H1 (cell line): ENCODE measurements at regions not wholly inside any gene's neighbourhood (a gene's known extent, or its start where the extent isn't known, plus 50 kb on each side); places are given as distances from the start of the nearest gene placed in this dataset.

Experiments
- CTCF ChIA-PET: fragments of 300-600 bp; sonication (Branson Sonifier 250); formaldehyde crosslinking; loops from one replicate; lab custom pipeline; 2021; ENCODE audit not compliant: partially characterized antibody; lab: Charles Lee
- POLR2A ChIA-PET: fragments of 300-600 bp; sonication (Branson Sonifier 250); formaldehyde crosslinking; loops from one replicate; lab custom pipeline; 2021; ENCODE audit warnings: inconsistent platforms; ENCODE audit not compliant: partially characterized antibody; lab: Charles Lee
- DNase-seq, 2 experiments: peaks; one replicate each; pipeline versions ENCODE4 v3.0.0 to v3.0.0-alpha.2; 2010 to 2022; ENCODE audit warnings: low spot score in 2 of 2, low read depth in 1 of 2, mixed read lengths in 1 of 2
- FAIRE-seq: peaks from 2 replicates; lab custom pipeline; 2011; peaks lifted over from hg19 to GRCh38; lab: Jason Lieb, UNC
- H2AFZ ChIP-seq: 2 replicates; pipeline ENCODE4 v1.8.1; 2012; ENCODE audit warnings: low read length, inconsistent platforms
- H2AK5ac ChIP-seq: 2 replicates; pipeline ENCODE4 v1.6.1; 2013; ENCODE audit warnings: low read depth, low read length
- H2BK120ac ChIP-seq: replicated peaks from 2 replicates; pipeline ENCODE3; 2013; ENCODE audit warnings: low read depth, low read length, inconsistent platforms
- H2BK12ac ChIP-seq: 2 replicates; pipeline ENCODE4 v1.6.1; 2013; ENCODE audit warnings: low read depth, low read length
- H2BK15ac ChIP-seq: 2 replicates; pipeline ENCODE4 v1.6.1; 2013; ENCODE audit warnings: low read length
- H2BK20ac ChIP-seq: 2 replicates; pipeline ENCODE4 v1.6.1; 2013; ENCODE audit warnings: low read length
- H2BK5ac ChIP-seq: 2 replicates; pipeline ENCODE4 v1.6.1; 2013; ENCODE audit warnings: low read depth, low read length
- H3K14ac ChIP-seq: 2 replicates; pipeline ENCODE4 v1.6.1; 2013; ENCODE audit warnings: inconsistent platforms; ENCODE audit not compliant: insufficient read length
- H3K18ac ChIP-seq: 2 replicates; pipeline ENCODE4 v1.6.1; 2013; ENCODE audit warnings: low read length; ENCODE audit errors: extremely low read depth
- H3K23ac ChIP-seq: 2 replicates; pipeline ENCODE4 v1.6.1; 2013; ENCODE audit warnings: inconsistent platforms; ENCODE audit not compliant: insufficient read length
- H3K23me2 ChIP-seq: 2 replicates; pipeline ENCODE4 v1.6.1; 2013; ENCODE audit warnings: low read depth, low read length
- H3K27ac ChIP-seq: 2 replicates; pipeline ENCODE4 v1.6.1; 2011; ENCODE audit warnings: low read depth, low read length, inconsistent platforms
- H3K27me3 ChIP-seq, 4 experiments: replicated peaks in 1 of 4; 1 replicate in 1 of 4; 2 replicates in 3 of 4; pipeline versions ENCODE4 v1.6.1 to v1.8.1; 2011 to 2013; ENCODE audit warnings: low read length in 3 of 4, mild to moderate bottlenecking in 3 of 4, inconsistent platforms in 2 of 4, mixed read lengths in 2 of 4, moderate library complexity in 1 of 4; ENCODE audit not compliant: control insufficient read depth in 3 of 4, insufficient read depth in 3 of 4; ENCODE audit errors: extremely low read depth in 1 of 4
- H3K36me3 ChIP-seq, 4 experiments: 2 replicates each; pipeline versions ENCODE4 v1.6.1 to v1.8.1; 2011 to 2013; ENCODE audit warnings: mild to moderate bottlenecking in 4 of 4, low read length in 3 of 4, moderate library complexity in 2 of 4, control low read depth in 1 of 4, inconsistent platforms in 1 of 4; ENCODE audit not compliant: insufficient read depth in 4 of 4, control insufficient read depth in 2 of 4
- H3K4ac ChIP-seq: replicated peaks from 2 replicates; pipeline ENCODE3; 2013; ENCODE audit warnings: low read length, low read depth, mixed read lengths, inconsistent platforms; ENCODE audit not compliant: insufficient read length
- H3K4me1 ChIP-seq, 4 experiments: replicated peaks in 1 of 4; 1 replicate in 1 of 4; 2 replicates in 3 of 4; pipeline versions ENCODE4 v1.6.1 to v1.8.1; 2011 to 2013; ENCODE audit warnings: low read length in 3 of 4, inconsistent platforms in 2 of 4, mixed read lengths in 1 of 4; ENCODE audit not compliant: insufficient read depth in 4 of 4, control insufficient read depth in 3 of 4
- H3K4me2 ChIP-seq, 2 experiments: 2 replicates each; pipeline versions ENCODE4 v1.6.1 to v1.8.1; 2011 to 2013; ENCODE audit warnings: low read depth in 2 of 2, low read length in 2 of 2, control low read depth in 1 of 2, inconsistent platforms in 1 of 2, mild to moderate bottlenecking in 1 of 2; ENCODE audit not compliant: insufficient read depth in 1 of 2
- H3K4me3 ChIP-seq, 4 experiments: fragments of 200-600, 300-600 bp in 1 of 4; sonication (generic), shearing (Covaris generic), sonication (Bioruptor Twin) in 1 of 4; 2 replicates each; pipeline versions ENCODE4 v1.5.1 to v1.8.1; 2011 to 2016; ENCODE audit warnings: low read length in 4 of 4, low read depth in 3 of 4, control low read depth in 2 of 4, inconsistent platforms in 2 of 4, mild to moderate bottlenecking in 2 of 4, mixed read lengths in 1 of 4, moderate library complexity in 1 of 4; ENCODE audit not compliant: insufficient read depth in 2 of 4; ENCODE audit errors: extremely low read depth in 1 of 4
- H3K56ac ChIP-seq: replicated peaks from 2 replicates; pipeline ENCODE3; 2013; ENCODE audit warnings: low read depth, mild to moderate bottlenecking, mixed read lengths, low read length, inconsistent platforms; ENCODE audit not compliant: insufficient read length
- H3K79me1 ChIP-seq: 2 replicates; pipeline ENCODE4 v1.6.1; 2013; ENCODE audit warnings: low read depth, low read length, control low read depth
- H3K79me2 ChIP-seq, 2 experiments: 2 replicates each; pipeline versions ENCODE4 v1.6.1 to v1.8.1; 2012 to 2013; ENCODE audit warnings: low read length in 2 of 2, mild to moderate bottlenecking in 2 of 2, inconsistent platforms in 1 of 2; ENCODE audit not compliant: insufficient read depth in 2 of 2, control insufficient read depth in 1 of 2
- H3K9ac ChIP-seq, 4 experiments: replicated peaks in 1 of 4; 1 replicate in 1 of 4; 2 replicates in 3 of 4; pipeline versions ENCODE4 v1.6.1 to v1.8.1; 2011 to 2013; ENCODE audit warnings: low read depth in 3 of 4, low read length in 3 of 4, control low read depth in 2 of 4, mild to moderate bottlenecking in 2 of 4, moderate library complexity in 2 of 4, inconsistent platforms in 1 of 4; ENCODE audit errors: extremely low read depth in 1 of 4
- H3K9me3 ChIP-seq, 2 experiments: 2 replicates each; pipeline versions ENCODE4 v1.6.1 to v1.8.1; 2012 to 2013; ENCODE audit warnings: mild to moderate bottlenecking in 2 of 2, moderate library complexity in 2 of 2, control low read depth in 1 of 2, inconsistent platforms in 1 of 2, low read depth in 1 of 2, low read length in 1 of 2, mixed read lengths in 1 of 2; ENCODE audit not compliant: insufficient read depth in 2 of 2
- H4K20me1 ChIP-seq, 2 experiments: replicated peaks in 1 of 2; 2 replicates each; pipeline versions ENCODE3 to v1.8.1; 2011 to 2013; ENCODE audit warnings: inconsistent platforms in 2 of 2, low read length in 2 of 2, mild to moderate bottlenecking in 1 of 2; ENCODE audit not compliant: insufficient read depth in 2 of 2, control insufficient read depth in 1 of 2
- H4K5ac ChIP-seq: 2 replicates; pipeline ENCODE4 v1.6.1; 2013; ENCODE audit warnings: low read length, low read depth, mixed read lengths, inconsistent platforms; ENCODE audit not compliant: insufficient read length
- H4K8ac ChIP-seq: 2 replicates; pipeline ENCODE4 v1.8.0; 2013; ENCODE audit warnings: mild to moderate bottlenecking, moderate library complexity, low read length, inconsistent platforms; ENCODE audit not compliant: insufficient read depth; ENCODE audit errors: extremely low read depth
- H4K91ac ChIP-seq: replicated peaks from 2 replicates; pipeline ENCODE3; 2013; ENCODE audit warnings: low read length, mixed read lengths, inconsistent platforms; ENCODE audit not compliant: insufficient read length
- BACH1 ChIP-seq: IDR thresholded peaks from 2 replicates; pipeline ENCODE4 v1.6.1; 2012; ENCODE audit warnings: low read length, improper control_type of control experiment
- CBX8 ChIP-seq: fragments of 300-800, 300-1000 bp; sonication (generic); IDR thresholded peaks from 2 replicates; pipeline ENCODE4 v1.7.1; 2016; ENCODE audit warnings: low read depth, low read length, borderline replicate concordance
- CEBPB ChIP-seq: IDR thresholded peaks from 2 replicates; pipeline ENCODE4 v1.6.1; 2012; ENCODE audit warnings: low read depth, low read length
- CTBP2 ChIP-seq: IDR thresholded peaks from 2 replicates; pipeline ENCODE4 v1.7.0; 2011; ENCODE audit warnings: borderline replicate concordance, mild to moderate bottlenecking, moderate library complexity, mixed read lengths, low read length; ENCODE audit not compliant: insufficient read depth, insufficient read length
- E2F6 ChIP-seq: IDR thresholded peaks from 2 replicates; pipeline ENCODE4 v1.6.1; 2012; ENCODE audit warnings: inconsistent platforms
- FOSL1 ChIP-seq: IDR thresholded peaks from 2 replicates; pipeline ENCODE4 v1.6.1; 2011; ENCODE audit warnings: mild to moderate bottlenecking, low read depth, low read length, moderate library complexity; ENCODE audit not compliant: insufficient read depth
- JUND ChIP-seq: IDR thresholded peaks from 2 replicates; pipeline ENCODE4 v1.6.1; 2011; ENCODE audit warnings: mild to moderate bottlenecking, improper control_type of control experiment, low read length
- KDM4A ChIP-seq: IDR thresholded peaks from one replicate; pipeline ENCODE4 v1.7.1; 2012; ENCODE audit warnings: low read depth, mild to moderate bottlenecking, moderate library complexity, low read length, inconsistent platforms; ENCODE audit not compliant: severe bottlenecking
- KDM5A ChIP-seq: fragments of 200-600 bp; IDR thresholded peaks from 2 replicates; pipeline ENCODE4 v1.7.1; 2012; ENCODE audit warnings: mild to moderate bottlenecking, low read length, inconsistent platforms, mixed read lengths
- RAD21 ChIP-seq, 2 experiments: IDR thresholded peaks in 1 of 2; conservative IDR thresholded peaks in 1 of 2; 2 replicates each; pipeline ENCODE4 v1.6.1; 2011; ENCODE audit warnings: low read depth in 2 of 2, low read length in 2 of 2, improper control_type of control experiment in 1 of 2, inconsistent platforms in 1 of 2, mild to moderate bottlenecking in 1 of 2, moderate library complexity in 1 of 2
- RXRA ChIP-seq: IDR thresholded peaks from 2 replicates; pipeline ENCODE4 v1.6.1; 2011; ENCODE audit warnings: low read depth, mild to moderate bottlenecking, low read length, moderate library complexity; ENCODE audit not compliant: insufficient read depth
- SP2 ChIP-seq: IDR thresholded peaks from 2 replicates; pipeline ENCODE4 v1.6.1; 2012; ENCODE audit warnings: mild to moderate bottlenecking, low read length, inconsistent platforms
- TEAD4 ChIP-seq: IDR thresholded peaks from 2 replicates; pipeline ENCODE4 v1.6.1; 2012; ENCODE audit warnings: low read depth, low read length, inconsistent platforms, mixed read lengths
- YY1 ChIP-seq: IDR thresholded peaks from 2 replicates; pipeline ENCODE4 v1.6.1; 2011; ENCODE audit warnings: low read depth, mild to moderate bottlenecking, low read length
- WGBS, 2 experiments: shearing (Covaris generic) in 1 of 2; methylation state at CpG; one replicate each; pipeline versions ENCODE4 v1.1.6 to v1.1.7; 2013 to 2015; ENCODE audit warnings: low lambda C conversion rate in 2 of 2, mixed read lengths in 2 of 2, inconsistent platforms in 1 of 2, low coverage in 1 of 2, missing lambda C conversion rate in 1 of 2; ENCODE audit not compliant: insufficient replicate concordance in 2 of 2, insufficient coverage in 1 of 2, insufficient read length in 1 of 2; ENCODE audit errors: extremely low coverage in 1 of 2, missing lambda C conversion rate in 1 of 2; 5-methylcytosine and 5-hydroxymethylcytosine counted together

- FAIRE-seq = no peak
- CTCF ChIA-PET = interaction anchor here (0.6 kb wide), 1 partner anchor 77 kb away, joined by 3 read pairs; no protein-coding TSS in a partner anchor
- TF ChIP-seq CTBP2 (no peak), CBX8 (no peak), TEAD4 (no peak), FOSL1 (no peak), E2F6 (no peak), SP2 (no peak), CEBPB (no peak), KDM4A (no peak), RAD21 (IDR thresholded peaks at IDR 0.05 in 1 of 2, conservative IDR thresholded peaks at IDR 0.05 in 1 of 2; ENCODE audit: low read depth in 2 of 2, low read length in 2 of 2) (no peak), KDM5A (no peak), BACH1 (no peak), JUND (no peak), RXRA (no peak), YY1 (no peak)
Observed at GRCh38 chr12:67582238-67582834, 66.2 kb upstream of the DYRK2 start.

More at GRCh38 chr12:67582238-67582834, 66.2 kb upstream of the DYRK2 start:
- 89% methylated on average over 3 of the region's 3 CpGs; no CpG with 5 or more reads in 1 of the 2 experiments for WGBS, 2 experiments
- DNase-seq = no peak
- Histone ChIP-seq H3K14ac (no peak overlapping the region), H3K79me1 (no peaks in the 10 kb centered on the region), H4K20me1 (no peaks in the 10 kb centered on the region), H2BK120ac (no peak overlapping the region), H4K91ac (no peak overlapping the region), H2BK5ac (no peak overlapping the region), H2BK20ac (no peak overlapping the region), H3K18ac (no peak overlapping the region), H2AFZ (no peak overlapping the region), H3K27ac (no peak overlapping the region), H3K36me3 (no peaks in the 10 kb centered on the region), H2BK12ac (no peak overlapping the region), H3K23me2 (no peaks in the 10 kb centered on the region), H4K8ac (no peak overlapping the region), H3K79me2 (no peaks in the 10 kb centered on the region), H3K4me3 (no peak overlapping the region), H2BK15ac (no peak overlapping the region), H3K4me2 (no peak overlapping the region), H3K27me3 (no peaks in the 10 kb centered on the region), H3K56ac (no peak overlapping the region), H3K4me1 (no peaks in the 10 kb centered on the region), H4K5ac (no peak overlapping the region), H3K4ac (no peak overlapping the region), H3K9ac (no peak overlapping the region), H3K9me3 (no peaks in the 10 kb centered on the region), H3K23ac (no peak overlapping the region), H2AK5ac (no peak overlapping the region)
- POLR2A ChIA-PET = no interaction called here
